HepG2 (cell line): ENCODE measurements at regions not wholly inside any gene's neighbourhood (a gene's known extent, or its start where the extent isn't known, plus 50 kb on each side); places are given as distances from the start of the nearest gene placed in this dataset.

ENCODE experiments used
- FOXA1 ChIP-seq, 2 experiments: fragments of 450-650 bp in 1 of 2; sonication (generic) in 1 of 2; formaldehyde crosslinking in 1 of 2; IDR thresholded peaks; 2 replicates each; pipeline versions ENCODE4 v1.4.0 to v1.6.1; 2016 to 2020; ENCODE audit warnings: missing genetic modification reagents in 1 of 2
- FOXO1 ChIP-seq: sonication (generic); formaldehyde crosslinking; IDR thresholded peaks from 2 replicates; pipeline ENCODE4 v1.4.0; 2020; ENCODE audit warnings: missing genetic modification reagents
- GLI4 ChIP-seq: sonication (generic); formaldehyde crosslinking; IDR thresholded peaks from 2 replicates; pipeline ENCODE4 v1.5.1; 2020; ENCODE audit warnings: missing genetic modification reagents, mild to moderate bottlenecking, moderate library complexity, borderline replicate concordance
- HNRNPL ChIP-seq: fragments of 200-400 bp; formaldehyde crosslinking; IDR thresholded peaks from 2 replicates; pipeline ENCODE4 v1.6.1; 2017; ENCODE audit warnings: mild to moderate bottlenecking, low read depth, low read length
- HOXA3 ChIP-seq: sonication (generic); formaldehyde crosslinking; IDR thresholded peaks from 2 replicates; pipeline ENCODE4 v1.5.0; 2020; ENCODE audit warnings: missing genetic modification reagents
- JARID2 ChIP-seq: sonication (generic); formaldehyde crosslinking; IDR thresholded peaks from 2 replicates; pipeline ENCODE4 v1.8.1; 2023; ENCODE audit warnings: missing genetic modification reagents, inconsistent platforms; ENCODE audit not compliant: insufficient replicate concordance
- KDM1A ChIP-seq: IDR thresholded peaks from 2 replicates; pipeline ENCODE4 v1.6.1; 2016; ENCODE audit warnings: missing compliant biosample characterization
- MYC ChIP-seq: sonication (generic); formaldehyde crosslinking; IDR thresholded peaks from 2 replicates; pipeline ENCODE4 v1.9.0; 2021; ENCODE audit warnings: missing genetic modification reagents, borderline replicate concordance
- NCOA1 ChIP-seq: sonication (generic); formaldehyde crosslinking; IDR thresholded peaks from 2 replicates; pipeline ENCODE4 v1.9.0; 2021; ENCODE audit warnings: missing genetic modification reagents
- NFKBIZ ChIP-seq: IDR thresholded peaks from 2 replicates; pipeline ENCODE4 v1.6.1; 2018; ENCODE audit warnings: missing genetic modification reagents, missing compliant biosample characterization
- SP2 ChIP-seq: sonication (generic); formaldehyde crosslinking; IDR thresholded peaks from 2 replicates; pipeline ENCODE4 v1.5.1; 2020; ENCODE audit warnings: mild to moderate bottlenecking, missing genetic modification reagents
- SPEN ChIP-seq: sonication (generic); formaldehyde crosslinking; IDR thresholded peaks from 2 replicates; pipeline ENCODE4 v1.5.1; 2020; ENCODE audit warnings: low read depth, mild to moderate bottlenecking, missing genetic modification reagents
- ZFP41 ChIP-seq: sonication (generic); formaldehyde crosslinking; IDR thresholded peaks from 2 replicates; pipeline ENCODE4 v1.4.0; 2020; ENCODE audit warnings: mild to moderate bottlenecking, missing genetic modification reagents, borderline replicate concordance
- ZFX ChIP-seq: sonication (generic); formaldehyde crosslinking; IDR thresholded peaks from 2 replicates; pipeline ENCODE4 v1.4.0; 2020; ENCODE audit warnings: mild to moderate bottlenecking, low read depth, missing genetic modification reagents, moderate library complexity
- ZFY ChIP-seq: sonication (generic); formaldehyde crosslinking; IDR thresholded peaks from 2 replicates; pipeline ENCODE4 v1.4.0; 2020; ENCODE audit warnings: missing genetic modification reagents
- ZNF136 ChIP-seq: sonication (generic); formaldehyde crosslinking; IDR thresholded peaks from 2 replicates; pipeline ENCODE4 v1.8.1; 2022; ENCODE audit warnings: low read depth, mild to moderate bottlenecking, moderate library complexity, missing genetic modification reagents
- ZNF460 ChIP-seq: sonication (generic); formaldehyde crosslinking; IDR thresholded peaks from 2 replicates; pipeline ENCODE4 v1.5.1; 2020; ENCODE audit warnings: missing genetic modification reagents, mild to moderate bottlenecking, borderline replicate concordance
- ZNF549 ChIP-seq: sonication (generic); formaldehyde crosslinking; IDR thresholded peaks from 2 replicates; pipeline ENCODE4 v1.5.0; 2020; ENCODE audit warnings: missing genetic modification reagents
- ZNF552 ChIP-seq: sonication (generic); formaldehyde crosslinking; IDR thresholded peaks from 2 replicates; pipeline ENCODE4 v1.9.0; 2022; ENCODE audit warnings: missing genetic modification reagents, mild to moderate bottlenecking, borderline replicate concordance
- ZSCAN9 ChIP-seq: IDR thresholded peaks from 2 replicates; pipeline ENCODE4 v1.6.1; 2016; ENCODE audit warnings: borderline replicate concordance
- TF ChIP-seq, protein P1 (sequence below): sonication (generic); formaldehyde crosslinking; IDR thresholded peaks from 2 replicates; pipeline ENCODE4 v1.4.0; 2020; ENCODE audit warnings: missing genetic modification reagents
- TF ChIP-seq, protein P2 (sequence below): sonication (generic); formaldehyde crosslinking; IDR thresholded peaks from 2 replicates; pipeline ENCODE4 v1.4.0; 2020; ENCODE audit warnings: mild to moderate bottlenecking, missing genetic modification reagents
- TF ChIP-seq, protein P3 (sequence below): sonication (generic); formaldehyde crosslinking; IDR thresholded peaks from 2 replicates; pipeline ENCODE4 v1.4.0; 2020; ENCODE audit warnings: mild to moderate bottlenecking, missing genetic modification reagents
- TF ChIP-seq, protein P4 (sequence below): sonication (generic); formaldehyde crosslinking; IDR thresholded peaks from 2 replicates; pipeline ENCODE4 v1.4.0; 2020; ENCODE audit warnings: missing genetic modification reagents
- TF ChIP-seq, protein P5 (sequence below): sonication (generic); formaldehyde crosslinking; conservative IDR thresholded peaks from 2 replicates; pipeline ENCODE4 v1.8.0; 2022; ENCODE audit warnings: mild to moderate bottlenecking, moderate library complexity, missing genetic modification reagents

DNA sequence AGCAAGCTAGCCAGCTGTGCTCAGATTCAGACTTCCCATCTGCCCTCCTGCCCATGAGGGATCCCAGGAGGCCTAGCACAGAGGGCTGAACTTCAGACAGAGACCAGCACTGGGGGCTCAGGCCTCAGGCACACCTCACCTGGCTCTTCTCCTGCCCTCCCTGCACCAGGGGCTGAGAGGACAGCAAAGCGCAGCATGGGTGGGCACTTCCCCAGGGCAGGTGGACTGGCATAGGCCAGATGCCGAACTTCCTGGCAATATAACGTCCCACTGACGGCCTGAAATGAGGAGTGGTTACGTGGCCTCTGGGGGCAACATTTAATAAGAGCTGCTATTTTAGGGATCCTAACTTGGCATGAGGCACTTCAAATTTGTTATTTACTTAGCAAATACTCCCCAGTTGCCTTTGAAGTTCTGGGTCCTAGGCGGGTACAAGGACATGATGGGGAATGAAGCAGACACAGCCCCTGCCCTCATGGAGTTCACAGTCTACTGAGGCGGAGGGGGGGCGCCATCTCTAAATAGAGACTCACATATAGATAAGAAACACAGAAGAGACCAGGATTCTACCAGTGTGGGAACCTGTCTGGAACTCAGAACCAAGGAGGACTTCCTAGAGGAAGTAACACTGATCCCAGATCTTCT lies 101.8 kb upstream of the ZMIZ1 start (continued):
- TF ChIP-seq NFKBIZ (CRISPR knock-in tag) (0 out of 2 replicates have a peak, but pooled peaks have one; percentile 16), ZFX (CRISPR knock-in tag) (peak; percentile 45; the same call in 1 of the 2 replicates), SPEN (CRISPR knock-in tag) (no peak), GLI4 (CRISPR knock-in tag) (no peak), ZNF136 (CRISPR knock-in tag) (no peak), SP2 (CRISPR knock-in tag) (no peak), HNRNPL (peak; percentile 80; the same call in 1 of the 2 replicates), KDM1A (CRISPR knock-in tag) (0 out of 2 replicates have a peak, but pooled peaks have one; percentile 16), FOXO1 (0 out of 2 replicates have a peak, but pooled peaks have one; percentile 8), ZFY (CRISPR knock-in tag) (peak; percentile 30; the same call in 1 of the 2 replicates), ZNF460 (CRISPR knock-in tag) (no peak), NCOA1 (CRISPR knock-in tag) (no peak), ZSCAN9 (CRISPR knock-in tag) (no peak), ZNF552 (CRISPR knock-in tag) (no peak), MYC (peak; percentile 23; the same call in 1 of the 2 replicates), FOXA1 (IDR thresholded peaks at IDR 0.05) (no peak), FOXA1 (CRISPR knock-in tag; IDR thresholded peaks at IDR 0.05) (no peak), HOXA3 (CRISPR knock-in tag) (peak; percentile 36; the same call in 1 of the 2 replicates), JARID2 (no peak), ZNF549 (CRISPR knock-in tag) (no peak), ZFP41 (no peak)
- TF ChIP-seq, protein P1, sequence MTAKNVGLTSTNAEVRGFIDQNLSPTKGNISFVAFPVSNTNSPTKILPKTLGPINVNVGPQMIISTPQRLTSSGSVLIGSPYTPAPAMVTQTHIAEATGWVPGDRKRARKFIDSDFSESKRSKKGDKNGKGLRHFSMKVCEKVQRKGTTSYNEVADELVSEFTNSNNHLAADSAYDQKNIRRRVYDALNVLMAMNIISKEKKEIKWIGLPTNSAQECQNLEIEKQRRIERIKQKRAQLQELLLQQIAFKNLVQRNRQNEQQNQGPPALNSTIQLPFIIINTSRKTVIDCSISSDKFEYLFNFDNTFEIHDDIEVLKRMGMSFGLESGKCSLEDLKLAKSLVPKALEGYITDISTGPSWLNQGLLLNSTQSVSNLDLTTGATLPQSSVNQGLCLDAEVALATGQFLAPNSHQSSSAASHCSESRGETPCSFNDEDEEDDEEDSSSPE (CRISPR knock-in tag) = no peak
- TF ChIP-seq, protein P2, sequence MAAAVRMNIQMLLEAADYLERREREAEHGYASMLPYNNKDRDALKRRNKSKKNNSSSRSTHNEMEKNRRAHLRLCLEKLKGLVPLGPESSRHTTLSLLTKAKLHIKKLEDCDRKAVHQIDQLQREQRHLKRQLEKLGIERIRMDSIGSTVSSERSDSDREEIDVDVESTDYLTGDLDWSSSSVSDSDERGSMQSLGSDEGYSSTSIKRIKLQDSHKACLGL (CRISPR knock-in tag) = no peak
- TF ChIP-seq, protein P3, sequence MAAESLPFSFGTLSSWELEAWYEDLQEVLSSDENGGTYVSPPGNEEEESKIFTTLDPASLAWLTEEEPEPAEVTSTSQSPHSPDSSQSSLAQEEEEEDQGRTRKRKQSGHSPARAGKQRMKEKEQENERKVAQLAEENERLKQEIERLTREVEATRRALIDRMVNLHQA = no peak
- TF ChIP-seq, protein P4, sequence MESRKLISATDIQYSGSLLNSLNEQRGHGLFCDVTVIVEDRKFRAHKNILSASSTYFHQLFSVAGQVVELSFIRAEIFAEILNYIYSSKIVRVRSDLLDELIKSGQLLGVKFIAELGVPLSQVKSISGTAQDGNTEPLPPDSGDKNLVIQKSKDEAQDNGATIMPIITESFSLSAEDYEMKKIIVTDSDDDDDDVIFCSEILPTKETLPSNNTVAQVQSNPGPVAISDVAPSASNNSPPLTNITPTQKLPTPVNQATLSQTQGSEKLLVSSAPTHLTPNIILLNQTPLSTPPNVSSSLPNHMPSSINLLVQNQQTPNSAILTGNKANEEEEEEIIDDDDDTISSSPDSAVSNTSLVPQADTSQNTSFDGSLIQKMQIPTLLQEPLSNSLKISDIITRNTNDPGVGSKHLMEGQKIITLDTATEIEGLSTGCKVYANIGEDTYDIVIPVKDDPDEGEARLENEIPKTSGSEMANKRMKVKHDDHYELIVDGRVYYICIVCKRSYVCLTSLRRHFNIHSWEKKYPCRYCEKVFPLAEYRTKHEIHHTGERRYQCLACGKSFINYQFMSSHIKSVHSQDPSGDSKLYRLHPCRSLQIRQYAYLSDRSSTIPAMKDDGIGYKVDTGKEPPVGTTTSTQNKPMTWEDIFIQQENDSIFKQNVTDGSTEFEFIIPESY (CRISPR knock-in tag) = peak; percentile 57; the same call in 1 of the 2 replicates
- TF ChIP-seq, protein P5, sequence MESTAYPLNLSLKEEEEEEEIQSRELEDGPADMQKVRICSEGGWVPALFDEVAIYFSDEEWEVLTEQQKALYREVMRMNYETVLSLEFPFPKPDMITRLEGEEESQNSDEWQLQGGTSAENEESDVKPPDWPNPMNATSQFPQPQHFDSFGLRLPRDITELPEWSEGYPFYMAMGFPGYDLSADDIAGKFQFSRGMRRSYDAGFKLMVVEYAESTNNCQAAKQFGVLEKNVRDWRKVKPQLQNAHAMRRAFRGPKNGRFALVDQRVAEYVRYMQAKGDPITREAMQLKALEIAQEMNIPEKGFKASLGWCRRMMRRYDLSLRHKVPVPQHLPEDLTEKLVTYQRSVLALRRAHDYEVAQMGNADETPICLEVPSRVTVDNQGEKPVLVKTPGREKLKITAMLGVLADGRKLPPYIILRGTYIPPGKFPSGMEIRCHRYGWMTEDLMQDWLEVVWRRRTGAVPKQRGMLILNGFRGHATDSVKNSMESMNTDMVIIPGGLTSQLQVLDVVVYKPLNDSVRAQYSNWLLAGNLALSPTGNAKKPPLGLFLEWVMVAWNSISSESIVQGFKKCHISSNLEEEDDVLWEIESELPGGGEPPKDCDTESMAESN (CRISPR knock-in tag) = peak; percentile 99
